GM19467 (cell line): ENCODE measurements at regions not wholly inside any gene's neighbourhood (a gene's known extent, or its start where the extent isn't known, plus 50 kb on each side); places are given as distances from the start of the nearest gene placed in this dataset.
"Not testable (repeated sequence)": the region's sequence is repeated elsewhere in the genome, so short reads cannot be mapped to it uniquely, and the experiment has no call there.

ENCODE experiments used
- ATAC-seq: cut with Tn5 transposase; IDR thresholded peaks from one replicate; pipeline ENCODE4 v1.9.1; 2021; ENCODE audit warnings: mild to moderate bottlenecking, moderate library complexity; ENCODE audit not compliant: unreplicated experiment

DNA sequence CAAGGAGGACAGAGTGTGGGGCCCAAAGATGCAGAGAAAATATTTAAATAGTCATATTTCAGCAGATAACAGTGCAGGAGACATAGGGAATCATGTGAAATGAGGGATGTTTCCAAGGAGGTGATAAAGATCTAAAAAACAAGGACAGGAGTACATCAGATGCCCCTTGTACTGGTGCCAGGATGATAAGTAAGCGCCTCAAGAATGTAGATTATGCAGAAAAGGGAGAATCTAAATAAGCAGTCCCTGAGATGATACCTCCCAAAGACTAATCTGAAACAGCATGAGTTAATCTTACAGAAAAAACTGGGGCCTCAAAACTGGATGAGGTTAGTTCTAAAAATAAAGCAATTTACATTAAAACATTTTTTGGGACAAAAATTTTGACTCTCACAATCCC is 136.1 kb upstream of the WDFY3 start:
- ATAC-seq = no peak

DNA sequence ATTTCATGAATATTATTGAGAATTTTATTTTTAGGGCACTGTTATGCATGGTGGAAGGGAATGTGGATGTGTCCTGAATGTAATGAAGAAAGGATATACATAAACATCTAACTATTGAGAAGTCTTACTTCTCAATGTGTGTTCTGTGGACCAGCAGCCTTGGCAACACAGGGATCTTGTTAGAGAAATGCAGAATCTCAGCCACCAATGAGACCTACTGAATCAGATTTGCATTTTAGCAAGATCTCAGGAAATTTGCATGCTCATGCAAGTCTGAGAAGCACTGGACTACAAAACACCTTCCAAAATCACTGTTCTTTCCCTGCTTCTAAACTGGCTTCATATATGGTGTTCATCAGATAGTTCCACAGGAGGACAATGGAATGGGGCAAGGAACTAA is 139.7 kb upstream of the WDFY3 start:
- ATAC-seq = no peak

GRCh38 chr4:85106805-85107336 is 140.4 kb upstream of the WDFY3 start:
- ATAC-seq = no peak

- no peak for ATAC-seq
Observed at GRCh38 chr4:85107553-85107952, 141.1 kb upstream of the WDFY3 start.

GRCh38 chr4:85113706-85114105 is 147.2 kb upstream of the WDFY3 start:
- ATAC-seq = no peak

GRCh38 chr4:85114526-85114925 is 148.0 kb upstream of the WDFY3 start:
- ATAC-seq = no peak

GRCh38 chr4:85116008-85116407 is 149.5 kb upstream of the WDFY3 start:
- no peak for ATAC-seq

DNA sequence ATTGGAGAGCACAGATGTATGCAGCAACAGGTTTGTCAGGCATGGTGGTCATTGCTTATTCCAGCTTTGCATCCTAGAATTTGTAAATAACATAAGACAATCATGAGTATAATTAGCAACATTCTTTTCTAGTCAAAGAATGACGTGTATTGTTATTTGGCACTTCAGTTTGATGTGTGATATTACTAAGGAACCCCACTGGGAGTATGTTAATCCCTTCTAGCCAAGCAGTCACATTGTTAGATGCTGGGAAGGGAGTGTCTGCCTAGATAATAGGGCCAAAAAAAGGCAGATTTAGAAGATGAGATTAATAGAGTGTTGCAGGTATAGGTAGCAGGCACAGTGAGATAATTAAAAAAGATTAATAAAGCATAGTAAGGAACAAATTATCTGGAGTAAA is 159.2 kb upstream of the WDFY3 start:
- ATAC-seq = no peak

DNA sequence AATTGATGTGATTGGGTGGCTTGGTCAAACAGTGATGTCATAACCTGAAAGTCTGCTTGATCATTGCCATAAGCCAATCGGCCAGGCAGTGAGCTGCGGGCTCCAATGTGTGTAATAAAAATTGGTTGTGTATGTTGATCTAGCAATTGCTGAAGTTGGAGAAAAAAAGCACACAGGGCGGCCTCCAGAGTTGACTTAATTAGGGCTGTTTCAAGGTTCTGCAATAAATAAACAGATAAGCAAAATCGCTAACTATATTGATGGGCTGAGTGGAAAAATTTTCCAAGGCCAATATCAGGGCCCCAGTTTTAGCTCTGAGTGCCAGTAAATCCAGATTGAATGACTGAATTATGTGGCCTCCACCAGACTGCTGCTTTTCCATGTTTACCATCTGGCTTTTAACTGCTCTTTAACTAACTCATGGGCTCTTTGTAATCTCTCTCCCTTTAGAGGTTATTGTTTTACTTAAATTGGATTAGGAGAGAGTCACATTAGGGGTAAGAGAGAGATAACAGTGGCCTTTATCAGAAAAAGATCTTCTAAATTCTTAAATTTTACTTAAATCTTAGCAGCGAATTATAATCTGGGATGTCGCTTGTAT is 160.6 kb upstream of the WDFY3 start:
- ATAC-seq = no peak

DNA sequence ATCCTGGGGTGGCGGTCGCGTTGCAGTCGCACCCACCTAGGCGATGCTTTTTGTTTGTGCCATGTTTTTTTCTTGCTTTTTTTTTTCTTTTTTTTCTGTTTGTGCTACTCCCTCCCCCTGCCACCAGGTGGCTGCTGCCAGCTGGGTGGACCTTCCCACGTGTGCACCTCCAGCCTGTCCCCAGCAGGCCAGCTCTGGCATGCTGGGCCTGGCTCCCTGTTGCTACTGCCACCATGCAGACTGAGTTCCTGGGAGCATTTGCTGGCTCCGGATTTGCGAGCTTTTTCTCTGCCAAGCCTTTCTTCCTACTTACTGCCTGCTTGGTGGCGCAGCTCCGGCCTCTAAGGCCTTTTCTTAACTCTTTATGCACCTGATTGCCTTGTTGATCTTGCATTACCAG is 161.2 kb upstream of the WDFY3 start:
- peak; percentile 94 for ATAC-seq

GRCh38 chr4:85128246-85129204 is 162.0 kb upstream of the WDFY3 start:
- no peak for ATAC-seq

DNA sequence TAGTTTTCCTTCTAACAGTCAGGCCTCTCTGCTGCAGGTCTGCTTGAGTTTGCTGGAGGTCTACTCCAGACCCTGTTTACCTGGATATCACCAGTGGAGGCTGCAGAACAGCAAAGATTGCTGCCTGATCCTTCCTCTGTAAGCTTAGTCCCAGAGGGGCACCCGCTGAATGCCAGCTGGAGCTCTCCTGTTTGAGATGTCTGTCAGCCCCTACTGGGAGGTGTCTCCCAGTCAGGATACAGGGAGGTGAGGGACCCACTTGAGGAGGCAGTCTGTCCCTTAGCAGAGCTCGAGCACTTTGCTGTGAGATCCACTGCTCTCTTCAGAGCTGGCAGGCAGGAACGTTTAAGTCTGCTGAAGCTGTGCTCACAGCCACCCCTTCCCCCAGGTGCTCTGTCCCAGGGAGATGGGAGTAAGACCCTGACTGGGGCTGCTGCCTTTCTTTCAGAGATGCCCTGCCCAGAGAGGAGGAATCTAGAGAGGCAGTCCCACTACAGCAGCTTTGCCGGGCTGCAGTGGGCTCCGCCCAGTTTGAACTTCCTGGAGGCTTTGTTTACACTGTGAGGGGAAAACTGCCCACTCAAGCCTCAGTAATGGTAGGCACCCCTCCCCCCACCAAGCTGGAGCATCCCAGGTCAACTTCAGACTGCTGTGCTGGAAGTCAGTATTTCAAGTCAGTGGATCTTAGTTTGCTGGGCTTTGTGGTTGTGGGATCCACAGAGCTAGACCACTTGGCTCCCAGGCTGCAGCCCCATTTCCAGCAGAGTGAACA is 163.1 kb upstream of the WDFY3 start:
- ATAC-seq = not testable (repeated sequence)

GRCh38 chr4:85132117-85132516 is 165.6 kb upstream of the WDFY3 start:
- ATAC-seq = no peak

DNA sequence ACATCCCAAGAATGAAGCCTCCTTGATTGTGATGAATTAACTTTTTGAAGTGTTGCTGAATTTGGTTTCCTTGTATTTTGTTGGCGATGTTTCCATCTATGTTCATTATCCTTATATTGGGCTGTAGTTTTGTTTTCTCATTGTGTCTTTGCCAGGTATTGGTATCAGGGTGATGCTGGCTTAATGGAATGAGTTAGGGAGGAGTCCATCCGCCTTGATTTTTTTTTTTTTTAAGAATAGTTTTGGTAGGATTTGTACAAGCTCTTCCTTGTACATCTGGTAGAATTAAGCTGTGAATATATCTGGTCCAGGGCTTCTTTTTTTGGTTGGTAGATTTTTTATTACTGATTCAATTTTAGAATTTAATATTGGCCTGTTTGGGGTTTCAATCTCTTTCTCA is 166.1 kb upstream of the WDFY3 start:
- no peak for ATAC-seq

- ATAC-seq = not testable (repeated sequence)
Observed at GRCh38 chr4:85139749-85140148, 173.3 kb upstream of the WDFY3 start.

GRCh38 chr4:85142451-85142850 is 176.0 kb upstream of the WDFY3 start:
- ATAC-seq = no peak

GRCh38 chr4:85147481-85148076 is 181.1 kb upstream of the WDFY3 start:
- peak; percentile 78 for ATAC-seq

- no peak for ATAC-seq
Observed at GRCh38 chr4:85149676-85150075, 183.2 kb upstream of the WDFY3 start.

- ATAC-seq = no peak
Observed at GRCh38 chr4:85151371-85151770, 184.9 kb upstream of the WDFY3 start.

- ATAC-seq = no peak
Observed at GRCh38 chr4:85151786-85152185, 185.3 kb upstream of the WDFY3 start.

GRCh38 chr4:85152480-85152879 is 186.0 kb upstream of the WDFY3 start:
- ATAC-seq = no peak
